ENCODE measurements at regions not wholly inside any gene's neighbourhood (a gene's known extent, or its start where the extent isn't known, plus 50 kb on each side); places are given as distances from the start of the nearest gene placed in this dataset.

- H3K79me2 ChIP-seq (ENCODE audit: control insufficient read depth, insufficient read depth, low read length) = no peaks in the 10 kb centered on the region
- CTCF ChIA-PET = no interaction called here
- Mint-ChIP-seq H3K9me3 (ENCODE audit: insufficient read depth) (peaks cover 10% of the 10 kb centered on the region), H3K27ac (no peak overlapping the region), H3K4me3 (no peak overlapping the region), H3K27me3 (no peaks in the 10 kb centered on the region), H3K4me1 (no peaks in the 10 kb centered on the region)
- no CpG with 5 or more reads among the region's 2 CpGs for WGBS (ENCODE audit: insufficient coverage)
- H3K36me3 ChIP-seq (replicated peaks in 1 of 2; ENCODE audit: control extremely low read depth in 1 of 2, control insufficient read depth in 1 of 2, extremely low read depth in 1 of 2, insufficient read depth in 2 of 2, low read length in 1 of 2) = no peaks in the 10 kb centered on the region
- POLR2A ChIA-PET = no interaction called here
- no peaks in the 10 kb centered on the region for H3K27me3 ChIP-seq (replicated peaks in 1 of 4; ENCODE audit: control extremely low read depth in 1 of 4, control insufficient read depth in 3 of 4, insufficient read depth in 4 of 4, low read length in 3 of 4)
- H2AFZ ChIP-seq (ENCODE audit: insufficient read depth, low read depth, low read length, poor library complexity, severe bottlenecking) = no peak overlapping the region
- H3K4me1 ChIP-seq (ENCODE audit: control insufficient read depth in 2 of 2, insufficient read depth in 2 of 2, low read length in 2 of 2) = no peaks in the 10 kb centered on the region
- H3K4me2 ChIP-seq (replicated peaks; ENCODE audit: low read depth, low read length, poor library complexity, severe bottlenecking) = no peak overlapping the region
- DNase-seq = no peak
- no peaks in the 10 kb centered on the region for H3K9me3 ChIP-seq (ENCODE audit: control extremely low read depth in 1 of 3, control insufficient read depth in 2 of 3, insufficient read depth in 1 of 3, low read length in 2 of 3)
- TF ChIP-seq EZH2 (IDR thresholded peaks at IDR 0.05; ENCODE audit: borderline replicate concordance, insufficient read depth, low read depth, low read length, poor library complexity, severe bottlenecking) (no peak), CTCF (IDR thresholded peaks at IDR 0.05) (no peak)
- no peak for ATAC-seq (ENCODE audit: low read depth)
- intact Hi-C loops (cut with micrococcal nuclease) = no loop called here
- no peak overlapping the region for H3K27ac ChIP-seq (ENCODE audit: low read length in 2 of 2)
- no peaks in the 10 kb centered on the region for H4K20me1 ChIP-seq (ENCODE audit: control insufficient read depth, insufficient read depth, low read length, poor library complexity, severe bottlenecking)
- no peak overlapping the region for H3K9ac ChIP-seq (ENCODE audit: low read length)
- H3K4me3 ChIP-seq (ENCODE audit: control extremely low read depth in 1 of 5, extremely low read depth in 1 of 5, insufficient read depth in 1 of 5, low read depth in 2 of 5, low read length in 4 of 5) = no peak overlapping the region
Measured at GRCh38 chr13:55728247-55728646, 1412.5 kb upstream of the PRR20A start.

GRCh38 chr13:55745828-55746227, 1394.9 kb upstream of the PRR20A start:
- Histone ChIP-seq H3K9ac (ENCODE audit: low read length) (no peak overlapping the region), H3K4me2 (replicated peaks; ENCODE audit: low read depth, low read length, poor library complexity, severe bottlenecking) (no peak overlapping the region), H3K27me3 (replicated peaks in 1 of 4; ENCODE audit: control extremely low read depth in 1 of 4, control insufficient read depth in 3 of 4, insufficient read depth in 4 of 4, low read length in 3 of 4) (no peaks in the 10 kb centered on the region), H3K9me3 (ENCODE audit: control extremely low read depth in 1 of 3, control insufficient read depth in 2 of 3, insufficient read depth in 1 of 3, low read length in 2 of 3) (no peaks in the 10 kb centered on the region), H4K20me1 (ENCODE audit: control insufficient read depth, insufficient read depth, low read length, poor library complexity, severe bottlenecking) (no peaks in the 10 kb centered on the region), H3K79me2 (ENCODE audit: control insufficient read depth, insufficient read depth, low read length) (no peaks in the 10 kb centered on the region), H3K36me3 (replicated peaks in 1 of 2; ENCODE audit: control extremely low read depth in 1 of 2, control insufficient read depth in 1 of 2, extremely low read depth in 1 of 2, insufficient read depth in 2 of 2, low read length in 1 of 2) (no peaks in the 10 kb centered on the region), H3K4me3 (ENCODE audit: control extremely low read depth in 1 of 5, extremely low read depth in 1 of 5, insufficient read depth in 1 of 5, low read depth in 2 of 5, low read length in 4 of 5) (no peak overlapping the region), H3K27ac (ENCODE audit: low read length in 2 of 2) (no peak overlapping the region), H3K4me1 (ENCODE audit: control insufficient read depth in 2 of 2, insufficient read depth in 2 of 2, low read length in 2 of 2) (no peaks in the 10 kb centered on the region), H2AFZ (ENCODE audit: insufficient read depth, low read depth, low read length, poor library complexity, severe bottlenecking) (no peak overlapping the region)
- Mint-ChIP-seq H3K9me3 (ENCODE audit: insufficient read depth) (no peaks in the 10 kb centered on the region), H3K27me3 (no peaks in the 10 kb centered on the region), H3K27ac (no peak overlapping the region), H3K4me1 (no peaks in the 10 kb centered on the region), H3K4me3 (no peak overlapping the region)
- ChIA-PET CTCF (no interaction called here), POLR2A (no interaction called here)
- TF ChIP-seq CTCF (IDR thresholded peaks at IDR 0.05) (no peak), EZH2 (IDR thresholded peaks at IDR 0.05; ENCODE audit: borderline replicate concordance, insufficient read depth, low read depth, low read length, poor library complexity, severe bottlenecking) (no peak)
- ATAC-seq (ENCODE audit: low read depth) = no peak
- no CpG with 5 or more reads among the region's 2 CpGs for WGBS (ENCODE audit: insufficient coverage)
- intact Hi-C loops (cut with micrococcal nuclease) = no loop called here
- no peak for DNase-seq

Data from B cell (primary cell).